WTC11 (cell line): ENCODE measurements at regions not wholly inside any gene's neighbourhood (a gene's known extent, or its start where the extent isn't known, plus 50 kb on each side); places are given as distances from the start of the nearest gene placed in this dataset.

ENCODE experiments used
- ATAC-seq: fragments of 200-7000 bp; cut with Tn5 transposase; 2 replicates; pipeline ENCODE4 v1.10.0; 2021; ENCODE audit warnings: mild to moderate bottlenecking, moderate library complexity
- CTCF ChIA-PET: fragments of 300-600 bp; sonication (Branson Sonifier 250); formaldehyde crosslinking; loops from one replicate; lab custom pipeline; 2021; ENCODE audit warnings: antibody characterized with exemption; lab: Charles Lee
- POLR2A ChIA-PET: fragments of 350-600 bp; sonication (Branson Sonifier 250); formaldehyde crosslinking; loops from one replicate; lab custom pipeline; 2021; ENCODE audit warnings: antibody characterized with exemption; lab: Charles Lee
- DNase-seq: peaks from one replicate; pipeline ENCODE4 v3.0.0; 2021; ENCODE audit warnings: low spot score
- H3K27ac Mint-ChIP-seq: 2 replicates; pipeline ENCODE4 v1.8.0; 2021; ENCODE audit warnings: mixed read lengths
- H3K27me3 Mint-ChIP-seq: 2 replicates; pipeline ENCODE4 v1.8.0; 2021; ENCODE audit warnings: low read depth, mild to moderate bottlenecking, moderate library complexity, mixed read lengths
- H3K36me3 Mint-ChIP-seq: 2 replicates; pipeline ENCODE4 v1.8.0; 2021; ENCODE audit warnings: mixed read lengths
- H3K4me1 Mint-ChIP-seq: 2 replicates; pipeline ENCODE4 v1.8.0; 2022; ENCODE audit warnings: mixed read lengths
- H3K4me3 Mint-ChIP-seq: 2 replicates; pipeline ENCODE4 v1.8.0; 2021; ENCODE audit warnings: mild to moderate bottlenecking, moderate library complexity, mixed read lengths
- H3K9me3 Mint-ChIP-seq: 2 replicates; pipeline ENCODE4 v1.8.0; 2021; ENCODE audit warnings: mixed read lengths
- AFF4 ChIP-seq: sonication (generic); formaldehyde crosslinking; IDR thresholded peaks from 2 replicates; pipeline ENCODE4 v1.8.1; 2023; ENCODE audit warnings: mild to moderate bottlenecking, missing genetic modification reagents, borderline replicate concordance
- ATF2 ChIP-seq: sonication (generic); formaldehyde crosslinking; IDR thresholded peaks from 2 replicates; pipeline ENCODE4 v1.8.1; 2022; ENCODE audit warnings: low read depth, missing genetic modification reagents, borderline replicate concordance
- CDX4 ChIP-seq: fragments of 250-450 bp; sonication (Bioruptor Pico); IDR thresholded peaks from 2 replicates; pipeline ENCODE4 v1.9.0; 2021; ENCODE audit warnings: moderate library complexity, mild to moderate bottlenecking, inconsistent platforms, borderline replicate concordance
- ETV6 ChIP-seq: sonication (generic); formaldehyde crosslinking; IDR thresholded peaks from 2 replicates; pipeline ENCODE4 v1.8.1; 2022; ENCODE audit warnings: mild to moderate bottlenecking, missing genetic modification reagents
- GRHL2 ChIP-seq: fragments of 250-450 bp; sonication (Bioruptor Pico); IDR thresholded peaks from 2 replicates; pipeline ENCODE4 v1.8.0; 2022; ENCODE audit warnings: mild to moderate bottlenecking, moderate library complexity; ENCODE audit not compliant: insufficient replicate concordance, severe bottlenecking
- HMGXB4 ChIP-seq: sonication (generic); formaldehyde crosslinking; IDR thresholded peaks from 2 replicates; pipeline ENCODE4 v1.8.1; 2023; ENCODE audit warnings: mild to moderate bottlenecking, moderate library complexity, missing genetic modification reagents
- MXD4 ChIP-seq: fragments of 250-450 bp; sonication (Bioruptor Pico); IDR thresholded peaks from 2 replicates; pipeline ENCODE4 v1.8.0; 2021; ENCODE audit warnings: mild to moderate bottlenecking, moderate library complexity, borderline replicate concordance
- NR2C2 ChIP-seq: sonication (generic); formaldehyde crosslinking; IDR thresholded peaks from 2 replicates; pipeline ENCODE4 v1.8.0; 2022; ENCODE audit warnings: mild to moderate bottlenecking, missing genetic modification reagents
- SOX15 ChIP-seq: fragments of 250-450 bp; sonication (Bioruptor Pico); IDR thresholded peaks from 2 replicates; pipeline ENCODE4 v1.9.0; 2021; ENCODE audit warnings: mild to moderate bottlenecking
- SP1 ChIP-seq: sonication (generic); formaldehyde crosslinking; conservative IDR thresholded peaks from 2 replicates; pipeline ENCODE4 v1.8.1; 2022; ENCODE audit warnings: missing genetic modification reagents
- ZNF121 ChIP-seq: sonication (generic); formaldehyde crosslinking; IDR thresholded peaks from 2 replicates; pipeline ENCODE4 v1.8.0; 2023; ENCODE audit warnings: missing genetic modification reagents
- ZNF416 ChIP-seq: fragments of 250-450 bp; sonication (Bioruptor Pico); IDR thresholded peaks from 2 replicates; pipeline ENCODE4 v1.9.0; 2021; ENCODE audit warnings: mild to moderate bottlenecking, inconsistent platforms
- ZNF671 ChIP-seq: fragments of 250-450 bp; sonication (Bioruptor Pico); IDR thresholded peaks from 2 replicates; pipeline ENCODE4 v1.8.0; 2021; ENCODE audit warnings: mild to moderate bottlenecking
- TF ChIP-seq, protein P1 (sequence below): sonication (generic); formaldehyde crosslinking; conservative IDR thresholded peaks from 2 replicates; pipeline ENCODE4 v1.8.1; 2022; ENCODE audit warnings: mild to moderate bottlenecking, missing genetic modification reagents
- TF ChIP-seq, protein P2 (sequence below): fragments of 250-450 bp; sonication (Bioruptor Pico); IDR thresholded peaks from 2 replicates; pipeline ENCODE4 v1.9.0; 2021; ENCODE audit warnings: mild to moderate bottlenecking
- TF ChIP-seq, protein P3 (sequence below): sonication (generic); formaldehyde crosslinking; IDR thresholded peaks from 2 replicates; pipeline ENCODE4 v1.8.1; 2022; ENCODE audit warnings: mild to moderate bottlenecking, missing genetic modification reagents, moderate library complexity, borderline replicate concordance

DNA sequence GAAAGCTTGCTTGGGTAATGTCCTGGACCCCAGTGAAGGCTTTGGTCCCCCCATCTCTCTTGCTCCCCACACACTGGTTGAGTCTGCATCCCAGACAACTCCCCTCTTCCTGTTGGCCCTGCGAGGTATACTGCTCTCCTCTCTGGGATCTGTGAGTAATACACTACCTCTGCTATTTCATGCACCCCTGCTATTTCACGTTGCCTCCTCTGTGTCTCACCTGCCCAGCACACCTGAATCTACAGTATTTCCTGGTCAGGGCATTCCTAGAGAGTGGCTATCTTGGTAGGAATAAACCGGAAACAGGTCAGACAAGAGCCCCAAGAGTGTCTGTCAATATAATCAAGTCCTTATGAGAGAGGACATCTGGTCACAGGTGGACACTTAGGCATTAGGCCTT is 114.3 kb upstream of the ODAD2 start:
- Mint-ChIP-seq H3K4me1 (0 out of 2 replicates have a peak, but pooled peaks cover 5% of the 10 kb centered on the region), H3K27me3 (no peaks in the 10 kb centered on the region), H3K36me3 (no peaks in the 10 kb centered on the region), H3K9me3 (no peaks in the 10 kb centered on the region; the same call in 1 of the 2 replicates), H3K4me3 (no peak overlapping the region), H3K27ac (0 out of 2 replicates have a peak overlapping the region, but pooled peaks have one; percentile 44)
- TF ChIP-seq GRHL2 (CRISPR knock-in tag) (no peak), AFF4 (CRISPR knock-in tag) (no peak)
- DNase-seq (no peak), ATAC-seq (no peak)
- CTCF ChIA-PET: no interaction called here
- POLR2A ChIA-PET: no interaction called here

DNA sequence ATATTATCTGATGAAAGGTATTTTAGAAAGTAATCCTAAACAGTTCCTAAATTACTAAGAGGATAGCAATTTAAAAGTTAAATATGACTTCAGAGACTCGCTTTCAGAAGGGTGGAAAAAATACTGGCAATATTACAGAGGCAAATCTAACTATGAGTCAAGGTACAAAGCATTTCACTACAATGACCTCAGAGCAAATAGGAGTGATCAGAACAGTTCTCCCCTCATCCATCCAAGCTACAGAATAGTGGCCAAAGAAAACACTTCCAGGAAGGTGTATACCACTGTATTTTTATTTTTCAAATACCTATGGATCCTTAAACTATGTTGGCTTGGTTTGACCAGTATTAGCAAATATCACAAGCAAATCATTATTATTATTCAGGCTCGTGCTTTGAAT is 112.8 kb upstream of the ODAD2 start:
- DNase-seq: no peak
- CTCF ChIA-PET: no interaction called here
- ATAC-seq: no peak
- POLR2A ChIA-PET: no interaction called here
- Mint-ChIP-seq H3K4me3 (no peak overlapping the region), H3K9me3 (no peaks in the 10 kb centered on the region; the same call in 1 of the 2 replicates), H3K27ac (no peak overlapping the region; the same call in 1 of the 2 replicates), H3K4me1 (0 out of 2 replicates have a peak, but pooled peaks cover 4% of the 10 kb centered on the region), H3K36me3 (no peaks in the 10 kb centered on the region), H3K27me3 (no peaks in the 10 kb centered on the region)
- TF ChIP-seq SOX15 (CRISPR knock-in tag) (no peak), ETV6 (CRISPR knock-in tag) (no peak), ZNF121 (CRISPR knock-in tag) (no peak), ZNF671 (CRISPR knock-in tag) (no peak), NR2C2 (CRISPR knock-in tag) (no peak), ZNF416 (CRISPR knock-in tag) (no peak), ATF2 (CRISPR knock-in tag) (no peak), HMGXB4 (CRISPR knock-in tag) (no peak), MXD4 (no peak), CDX4 (CRISPR knock-in tag) (no peak), SP1 (CRISPR knock-in tag) (no peak)
- TF ChIP-seq, protein P1, sequence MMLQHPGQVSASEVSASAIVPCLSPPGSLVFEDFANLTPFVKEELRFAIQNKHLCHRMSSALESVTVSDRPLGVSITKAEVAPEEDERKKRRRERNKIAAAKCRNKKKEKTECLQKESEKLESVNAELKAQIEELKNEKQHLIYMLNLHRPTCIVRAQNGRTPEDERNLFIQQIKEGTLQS (CRISPR knock-in tag): no peak
- TF ChIP-seq, protein P2, sequence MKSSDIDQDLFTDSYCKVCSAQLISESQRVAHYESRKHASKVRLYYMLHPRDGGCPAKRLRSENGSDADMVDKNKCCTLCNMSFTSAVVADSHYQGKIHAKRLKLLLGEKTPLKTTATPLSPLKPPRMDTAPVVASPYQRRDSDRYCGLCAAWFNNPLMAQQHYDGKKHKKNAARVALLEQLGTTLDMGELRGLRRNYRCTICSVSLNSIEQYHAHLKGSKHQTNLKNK (CRISPR knock-in tag): no peak
- TF ChIP-seq, protein P3, sequence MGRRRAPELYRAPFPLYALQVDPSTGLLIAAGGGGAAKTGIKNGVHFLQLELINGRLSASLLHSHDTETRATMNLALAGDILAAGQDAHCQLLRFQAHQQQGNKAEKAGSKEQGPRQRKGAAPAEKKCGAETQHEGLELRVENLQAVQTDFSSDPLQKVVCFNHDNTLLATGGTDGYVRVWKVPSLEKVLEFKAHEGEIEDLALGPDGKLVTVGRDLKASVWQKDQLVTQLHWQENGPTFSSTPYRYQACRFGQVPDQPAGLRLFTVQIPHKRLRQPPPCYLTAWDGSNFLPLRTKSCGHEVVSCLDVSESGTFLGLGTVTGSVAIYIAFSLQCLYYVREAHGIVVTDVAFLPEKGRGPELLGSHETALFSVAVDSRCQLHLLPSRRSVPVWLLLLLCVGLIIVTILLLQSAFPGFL (CRISPR knock-in tag): no peak
